ENCODE measurements at regions not wholly inside any gene's neighbourhood (a gene's known extent, or its start where the extent isn't known, plus 50 kb on each side); places are given as distances from the start of the nearest gene placed in this dataset.

GRCh38 chr3:81968658-81969057 is 207.2 kb upstream of the GBE1 start:
- Histone ChIP-seq H3K9me3 (ENCODE audit: severe bottlenecking) (no peaks in the 10 kb centered on the region), H3K36me3 (ENCODE audit: low read depth) (no peaks in the 10 kb centered on the region), H3K4me1 (ENCODE audit: insufficient read depth, poor library complexity, severe bottlenecking) (no peaks in the 10 kb centered on the region), H3K27me3 (ENCODE audit: insufficient read depth, poor library complexity, severe bottlenecking) (no peaks in the 10 kb centered on the region), H3K4me3 (ENCODE audit: severe bottlenecking) (no peak overlapping the region), H3K27ac (ENCODE audit: poor library complexity, severe bottlenecking) (no peak overlapping the region)
- TF ChIP-seq, protein P1, sequence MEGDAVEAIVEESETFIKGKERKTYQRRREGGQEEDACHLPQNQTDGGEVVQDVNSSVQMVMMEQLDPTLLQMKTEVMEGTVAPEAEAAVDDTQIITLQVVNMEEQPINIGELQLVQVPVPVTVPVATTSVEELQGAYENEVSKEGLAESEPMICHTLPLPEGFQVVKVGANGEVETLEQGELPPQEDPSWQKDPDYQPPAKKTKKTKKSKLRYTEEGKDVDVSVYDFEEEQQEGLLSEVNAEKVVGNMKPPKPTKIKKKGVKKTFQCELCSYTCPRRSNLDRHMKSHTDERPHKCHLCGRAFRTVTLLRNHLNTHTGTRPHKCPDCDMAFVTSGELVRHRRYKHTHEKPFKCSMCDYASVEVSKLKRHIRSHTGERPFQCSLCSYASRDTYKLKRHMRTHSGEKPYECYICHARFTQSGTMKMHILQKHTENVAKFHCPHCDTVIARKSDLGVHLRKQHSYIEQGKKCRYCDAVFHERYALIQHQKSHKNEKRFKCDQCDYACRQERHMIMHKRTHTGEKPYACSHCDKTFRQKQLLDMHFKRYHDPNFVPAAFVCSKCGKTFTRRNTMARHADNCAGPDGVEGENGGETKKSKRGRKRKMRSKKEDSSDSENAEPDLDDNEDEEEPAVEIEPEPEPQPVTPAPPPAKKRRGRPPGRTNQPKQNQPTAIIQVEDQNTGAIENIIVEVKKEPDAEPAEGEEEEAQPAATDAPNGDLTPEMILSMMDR (IDR thresholded peaks at IDR 0.05; ENCODE audit: poor library complexity, severe bottlenecking), result no peak
- DNase-seq (ENCODE audit: low spot score) (no peak), ATAC-seq (ENCODE audit: low read depth) (no peak)

DNA sequence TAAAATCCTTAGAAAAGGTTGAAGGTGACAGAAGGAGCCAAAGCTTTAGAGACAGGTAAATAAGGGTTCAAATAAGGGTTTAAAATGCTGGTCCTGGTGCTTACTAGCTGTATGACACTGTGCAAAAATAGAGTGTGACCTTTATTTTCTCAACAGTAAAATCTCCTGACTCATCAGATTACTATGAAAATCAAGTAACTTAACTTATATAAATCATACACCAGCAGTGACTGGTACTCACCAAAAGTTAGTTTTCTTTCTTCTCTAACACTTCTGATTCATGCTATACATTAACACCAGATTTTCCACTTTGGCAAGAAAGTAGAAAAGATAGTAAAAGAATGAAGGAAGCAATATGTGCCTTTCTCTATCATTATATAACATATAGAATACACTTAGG is 205.9 kb upstream of the GBE1 start:
- no peaks in the 10 kb centered on the region for H3K4me1 ChIP-seq (ENCODE audit: insufficient read depth, poor library complexity, severe bottlenecking)
- no peak overlapping the region for H3K27ac ChIP-seq (ENCODE audit: poor library complexity, severe bottlenecking)
- ATAC-seq (ENCODE audit: low read depth) (no peak), DNase-seq (ENCODE audit: low spot score) (no peak)
- H3K4me3 ChIP-seq (ENCODE audit: severe bottlenecking), result no peak overlapping the region
- no peaks in the 10 kb centered on the region for H3K36me3 ChIP-seq (ENCODE audit: low read depth)
- H3K27me3 ChIP-seq (ENCODE audit: insufficient read depth, poor library complexity, severe bottlenecking), result no peaks in the 10 kb centered on the region
- no peaks in the 10 kb centered on the region for H3K9me3 ChIP-seq (ENCODE audit: severe bottlenecking)
- TF ChIP-seq, protein P1 (IDR thresholded peaks at IDR 0.05; ENCODE audit: poor library complexity, severe bottlenecking), result no peak

DNA sequence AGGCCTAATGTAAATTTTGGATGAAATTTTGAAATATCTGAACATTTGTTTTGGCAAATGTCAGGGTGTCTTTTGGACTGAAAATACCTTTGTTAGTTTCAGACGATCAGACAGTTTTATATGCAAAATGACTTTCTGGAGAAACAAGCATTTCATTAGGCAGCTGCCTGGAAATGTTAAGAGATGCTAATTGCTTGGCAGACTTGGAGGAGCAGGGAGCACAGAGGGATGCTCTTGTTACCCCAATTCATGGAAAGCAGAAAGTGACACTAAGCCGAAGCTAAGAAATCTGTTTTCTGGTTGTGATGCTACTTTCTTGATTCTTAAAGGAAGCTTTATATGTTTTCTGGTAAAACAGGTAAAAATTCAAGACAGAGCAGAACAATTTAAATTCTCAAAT is 204.3 kb upstream of the GBE1 start:
- TF ChIP-seq, protein P1 (IDR thresholded peaks at IDR 0.05; ENCODE audit: poor library complexity, severe bottlenecking), result no peak

DNA sequence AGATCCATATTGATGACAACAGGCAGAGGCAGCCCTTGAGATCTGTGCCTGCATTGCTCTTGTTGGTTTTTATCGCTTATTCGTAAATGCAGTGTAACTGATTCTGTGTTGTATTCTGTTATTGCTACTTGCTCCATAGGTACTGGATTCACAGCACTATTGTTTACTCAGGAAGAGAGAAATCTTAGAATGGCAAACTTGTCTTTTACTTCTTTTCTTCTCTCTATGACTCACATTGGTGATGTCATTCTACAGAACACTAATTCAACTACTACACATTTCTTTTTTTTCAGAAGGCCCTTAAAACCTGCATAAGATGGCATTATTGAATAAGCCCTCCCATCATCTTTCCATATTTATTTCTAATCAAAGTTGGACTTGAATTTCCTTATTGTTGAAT is 201.0 kb upstream of the GBE1 start:
- H3K27ac ChIP-seq (ENCODE audit: poor library complexity, severe bottlenecking), result no peak overlapping the region
- TF ChIP-seq, protein P1 (IDR thresholded peaks at IDR 0.05; ENCODE audit: poor library complexity, severe bottlenecking), result no peak
- H3K36me3 ChIP-seq (ENCODE audit: low read depth), result no peaks in the 10 kb centered on the region
- H3K4me3 ChIP-seq (ENCODE audit: severe bottlenecking), result no peak overlapping the region
- H3K9me3 ChIP-seq (ENCODE audit: severe bottlenecking), result no peaks in the 10 kb centered on the region
- no peaks in the 10 kb centered on the region for H3K27me3 ChIP-seq (ENCODE audit: insufficient read depth, poor library complexity, severe bottlenecking)
- DNase-seq (ENCODE audit: low spot score), result no peak
- no peaks in the 10 kb centered on the region for H3K4me1 ChIP-seq (ENCODE audit: insufficient read depth, poor library complexity, severe bottlenecking)
- ATAC-seq (ENCODE audit: low read depth), result no peak

More for the DNA sequence above, 204.3 kb upstream of the GBE1 start:
- Histone ChIP-seq H3K4me1 (ENCODE audit: insufficient read depth, poor library complexity, severe bottlenecking) (no peaks in the 10 kb centered on the region), H3K36me3 (ENCODE audit: low read depth) (no peaks in the 10 kb centered on the region), H3K27me3 (ENCODE audit: insufficient read depth, poor library complexity, severe bottlenecking) (no peaks in the 10 kb centered on the region), H3K27ac (ENCODE audit: poor library complexity, severe bottlenecking) (no peak overlapping the region), H3K4me3 (ENCODE audit: severe bottlenecking) (no peak overlapping the region), H3K9me3 (ENCODE audit: severe bottlenecking) (no peaks in the 10 kb centered on the region)
- ATAC-seq (ENCODE audit: low read depth) (no peak), DNase-seq (ENCODE audit: low spot score) (no peak)

- TF ChIP-seq, protein P1 (IDR thresholded peaks at IDR 0.05; ENCODE audit: poor library complexity, severe bottlenecking), result no peak
- ATAC-seq (ENCODE audit: low read depth) (no peak), DNase-seq (ENCODE audit: low spot score) (no peak)
- Histone ChIP-seq H3K27ac (ENCODE audit: poor library complexity, severe bottlenecking) (no peak overlapping the region), H3K4me1 (ENCODE audit: insufficient read depth, poor library complexity, severe bottlenecking) (no peaks in the 10 kb centered on the region), H3K27me3 (ENCODE audit: insufficient read depth, poor library complexity, severe bottlenecking) (no peaks in the 10 kb centered on the region), H3K4me3 (ENCODE audit: severe bottlenecking) (no peak overlapping the region), H3K9me3 (ENCODE audit: severe bottlenecking) (no peaks in the 10 kb centered on the region), H3K36me3 (ENCODE audit: low read depth) (no peaks in the 10 kb centered on the region)
These were observed 197.7 kb upstream of the GBE1 start for GRCh38 chr3:81958972-81959640.
